MM.1S (cell line): ENCODE measurements at regions not wholly inside any gene's neighbourhood (a gene's known extent, or its start where the extent isn't known, plus 50 kb on each side); places are given as distances from the start of the nearest gene placed in this dataset.

ENCODE experiments used
- DNase-seq: peaks from one replicate; pipeline ENCODE4 v3.0.0-alpha.2; 2015
- H2AFZ ChIP-seq: fragments of 300-600 bp; sonication (generic); 2 replicates; pipeline ENCODE4 v1.6.0; 2016; ENCODE audit warnings: antibody characterized with exemption, low read length
- H3F3A ChIP-seq: fragments of 300-600 bp; sonication (generic); 2 replicates; pipeline ENCODE4 v1.6.1; 2016; ENCODE audit warnings: mild to moderate bottlenecking, antibody characterized with exemption, low read length, moderate library complexity, mixed read lengths; ENCODE audit not compliant: insufficient read depth
- H3K27ac ChIP-seq: fragments of 300-600 bp; sonication (generic); 2 replicates; pipeline ENCODE4 v1.5.1; 2016; ENCODE audit warnings: mild to moderate bottlenecking, low read length
- H3K27me3 ChIP-seq: fragments of 300-600 bp; sonication (generic); replicated peaks from 2 replicates; pipeline ENCODE4 v1.6.0; 2016; ENCODE audit warnings: low read length; ENCODE audit not compliant: insufficient read depth
- H3K36me3 ChIP-seq: fragments of 300-600 bp; sonication (generic); replicated peaks from 2 replicates; pipeline ENCODE4 v1.6.1; 2016; ENCODE audit warnings: mild to moderate bottlenecking, low read length, mixed read lengths; ENCODE audit not compliant: insufficient read depth
- H3K4me1 ChIP-seq: fragments of 300-600 bp; sonication (generic); 2 replicates; pipeline ENCODE4 v1.6.1; 2016; ENCODE audit warnings: low read length, mixed read lengths
- H3K4me2 ChIP-seq: fragments of 300-600 bp; sonication (generic); 2 replicates; pipeline ENCODE4 v1.6.0; 2016; ENCODE audit warnings: low read depth, low read length
- H3K4me3 ChIP-seq: fragments of 300-600 bp; sonication (generic); 2 replicates; pipeline ENCODE4 v1.5.1; 2016; ENCODE audit warnings: low read length, mixed read lengths
- H3K79me2 ChIP-seq: fragments of 300-600 bp; sonication (generic); 2 replicates; pipeline ENCODE4 v1.6.1; 2016; ENCODE audit warnings: mixed run types, low read length, mixed read lengths
- H3K9ac ChIP-seq: fragments of 300-600 bp; sonication (generic); 2 replicates; pipeline ENCODE4 v1.6.1; 2016; ENCODE audit warnings: low read length, mixed read lengths
- H3K9me2 ChIP-seq: fragments of 300-600 bp; sonication (generic); replicated peaks from 2 replicates; pipeline ENCODE4 v1.6.1; 2016; ENCODE audit warnings: mild to moderate bottlenecking, low read length, mixed read lengths; ENCODE audit not compliant: insufficient read depth
- H3K9me3 ChIP-seq: fragments of 300-600 bp; sonication (generic); replicated peaks from 2 replicates; pipeline ENCODE4 v1.6.1; 2016; ENCODE audit warnings: mild to moderate bottlenecking, low read length, mixed read lengths; ENCODE audit not compliant: insufficient read depth
- H4K20me1 ChIP-seq: fragments of 300-600 bp; sonication (generic); 2 replicates; pipeline ENCODE4 v1.6.1; 2016; ENCODE audit warnings: mild to moderate bottlenecking, low read length, moderate library complexity, mixed read lengths; ENCODE audit not compliant: insufficient read depth
- EZH2 ChIP-seq: fragments of 300-600 bp; sonication (generic); optimal IDR thresholded peaks from 2 replicates; pipeline ENCODE3; 2017; ENCODE audit warnings: low read depth, mild to moderate bottlenecking, antibody characterized with exemption, low read length, mixed read lengths
- EZH2phosphoT487 ChIP-seq: fragments of 300-600 bp; sonication (generic); IDR thresholded peaks from 2 replicates; pipeline ENCODE4 v1.6.1; 2018; ENCODE audit warnings: antibody characterized with exemption, low read length
- TF ChIP-seq, protein P1 (sequence below): fragments of 300-600 bp; sonication (generic); IDR thresholded peaks from 2 replicates; pipeline ENCODE4 v1.5.1; 2016; ENCODE audit warnings: antibody characterized with exemption, low read length, mixed read lengths

DNA sequence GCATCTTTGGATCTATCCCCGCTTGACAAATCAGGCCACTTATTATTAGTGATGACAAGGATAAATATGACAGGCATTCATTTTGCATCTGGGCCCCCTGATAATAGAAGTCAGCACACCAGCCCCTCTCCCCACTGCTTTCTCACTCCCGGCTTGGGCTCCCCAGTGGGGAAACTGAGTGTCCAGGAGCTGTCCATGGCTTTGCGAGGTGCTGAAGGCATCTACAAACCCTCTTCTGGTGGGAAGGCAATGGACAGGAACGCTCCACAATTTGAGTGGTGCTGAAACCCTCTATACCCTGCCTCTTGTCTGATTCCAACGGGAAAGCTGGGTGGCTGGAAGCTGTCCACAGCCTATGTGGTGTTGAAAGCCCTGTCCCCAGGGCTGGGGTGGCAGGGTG lies 61.7 kb upstream of the PCBD1 start:
- H2AFZ ChIP-seq, result no peak overlapping the region
- H3K4me2 ChIP-seq, result no peak overlapping the region

DNA sequence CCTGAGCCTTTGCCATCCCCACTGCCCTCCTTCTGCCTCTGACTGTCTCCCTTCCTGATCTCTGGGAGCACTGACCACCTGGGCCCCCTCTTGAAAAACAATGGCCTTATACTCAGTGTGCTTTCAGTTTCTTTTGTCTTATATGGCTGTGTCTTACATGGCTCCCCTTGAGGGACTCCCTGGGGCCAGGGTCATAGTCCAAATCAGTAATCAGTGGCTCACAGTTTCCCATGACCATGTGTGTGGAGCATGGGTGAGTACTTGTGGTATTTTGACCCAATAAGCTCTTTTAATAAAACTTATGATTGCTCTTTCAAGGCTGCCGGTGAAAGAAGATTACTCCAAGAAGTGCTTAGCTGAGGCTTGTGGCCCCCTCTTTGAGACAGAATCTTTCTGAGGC lies 62.4 kb upstream of the PCBD1 start:
- H2AFZ ChIP-seq, result no peak overlapping the region
- DNase-seq, result no peak
- no peaks in the 10 kb centered on the region for H4K20me1 ChIP-seq
- H3K36me3 ChIP-seq, result no peaks in the 10 kb centered on the region
- TF ChIP-seq EZH2phosphoT487 (no peak), EZH2 (no peak)
- TF ChIP-seq, protein P1, sequence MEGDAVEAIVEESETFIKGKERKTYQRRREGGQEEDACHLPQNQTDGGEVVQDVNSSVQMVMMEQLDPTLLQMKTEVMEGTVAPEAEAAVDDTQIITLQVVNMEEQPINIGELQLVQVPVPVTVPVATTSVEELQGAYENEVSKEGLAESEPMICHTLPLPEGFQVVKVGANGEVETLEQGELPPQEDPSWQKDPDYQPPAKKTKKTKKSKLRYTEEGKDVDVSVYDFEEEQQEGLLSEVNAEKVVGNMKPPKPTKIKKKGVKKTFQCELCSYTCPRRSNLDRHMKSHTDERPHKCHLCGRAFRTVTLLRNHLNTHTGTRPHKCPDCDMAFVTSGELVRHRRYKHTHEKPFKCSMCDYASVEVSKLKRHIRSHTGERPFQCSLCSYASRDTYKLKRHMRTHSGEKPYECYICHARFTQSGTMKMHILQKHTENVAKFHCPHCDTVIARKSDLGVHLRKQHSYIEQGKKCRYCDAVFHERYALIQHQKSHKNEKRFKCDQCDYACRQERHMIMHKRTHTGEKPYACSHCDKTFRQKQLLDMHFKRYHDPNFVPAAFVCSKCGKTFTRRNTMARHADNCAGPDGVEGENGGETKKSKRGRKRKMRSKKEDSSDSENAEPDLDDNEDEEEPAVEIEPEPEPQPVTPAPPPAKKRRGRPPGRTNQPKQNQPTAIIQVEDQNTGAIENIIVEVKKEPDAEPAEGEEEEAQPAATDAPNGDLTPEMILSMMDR, result no peak
- no peak overlapping the region for H3K4me2 ChIP-seq
- H3K4me1 ChIP-seq, result no peaks in the 10 kb centered on the region
- H3F3A ChIP-seq, result no peaks in the 10 kb centered on the region
- 0 out of 2 replicates have a peak, but pooled peaks cover under 1% of the 10 kb centered on the region for H3K27me3 ChIP-seq
- H3K9ac ChIP-seq, result no peak overlapping the region
- H3K27ac ChIP-seq, result no peak overlapping the region
- H3K9me2 ChIP-seq, result no peaks in the 10 kb centered on the region
- H3K4me3 ChIP-seq, result no peak overlapping the region
- no peaks in the 10 kb centered on the region for H3K9me3 ChIP-seq
- H3K79me2 ChIP-seq, result no peaks in the 10 kb centered on the region

More for the DNA sequence above, 61.7 kb upstream of the PCBD1 start:
- Histone ChIP-seq H3K4me3 (no peak overlapping the region), H3K79me2 (no peaks in the 10 kb centered on the region), H3K9me2 (no peaks in the 10 kb centered on the region), H3F3A (no peaks in the 10 kb centered on the region), H4K20me1 (no peaks in the 10 kb centered on the region), H3K9ac (no peak overlapping the region), H3K9me3 (no peaks in the 10 kb centered on the region), H3K36me3 (no peaks in the 10 kb centered on the region), H3K27ac (no peak overlapping the region), H3K4me1 (no peaks in the 10 kb centered on the region), H3K27me3 (no peaks in the 10 kb centered on the region)
- TF ChIP-seq, protein P1, result no peak
- TF ChIP-seq EZH2phosphoT487, result no peak
- TF ChIP-seq EZH2, result no peak
- DNase-seq, result no peak

DNA sequence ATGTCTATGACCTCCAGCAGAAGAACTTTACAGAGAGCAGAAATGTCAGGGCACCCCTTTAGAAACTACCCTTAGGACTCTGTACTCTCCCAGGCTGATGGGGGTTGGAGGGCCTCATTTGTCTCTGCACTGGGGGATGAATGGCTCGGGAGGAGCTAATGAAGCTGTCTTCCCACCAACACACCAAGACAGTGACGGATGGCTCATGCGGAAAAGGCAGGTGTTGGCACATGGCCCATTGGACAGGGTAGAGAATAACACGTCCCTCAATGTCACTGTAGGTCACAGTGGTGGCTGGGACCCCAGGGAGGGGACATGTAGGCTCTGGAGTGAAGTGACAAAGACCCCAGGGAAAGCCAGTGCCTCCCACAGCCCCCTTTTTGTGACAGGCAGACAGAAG lies 64.0 kb upstream of the PCBD1 start:
- H3F3A ChIP-seq, result no peaks in the 10 kb centered on the region
- DNase-seq, result no peak
- no peak overlapping the region for H3K4me2 ChIP-seq
- H3K36me3 ChIP-seq, result no peaks in the 10 kb centered on the region
- H3K9ac ChIP-seq, result no peak overlapping the region
- H3K4me3 ChIP-seq, result no peak overlapping the region
- H3K27me3 ChIP-seq, result peaks cover 10% of the 10 kb centered on the region; the same call in 1 of the 2 replicates
- H3K79me2 ChIP-seq, result no peaks in the 10 kb centered on the region
- no peaks in the 10 kb centered on the region for H4K20me1 ChIP-seq
- no peaks in the 10 kb centered on the region for H3K4me1 ChIP-seq
- no peaks in the 10 kb centered on the region for H3K9me2 ChIP-seq
- H3K27ac ChIP-seq, result no peak overlapping the region
- H3K9me3 ChIP-seq, result no peaks in the 10 kb centered on the region
- no peak overlapping the region for H2AFZ ChIP-seq
- TF ChIP-seq EZH2 (no peak), EZH2phosphoT487 (no peak)
- TF ChIP-seq, protein P1, result no peak
